K562 (cell line): ENCODE measurements at regions not wholly inside any gene's neighbourhood (a gene's known extent, or its start where the extent isn't known, plus 50 kb on each side); places are given as distances from the start of the nearest gene placed in this dataset.

Experiments
- ERF ChIP-seq: fragments of 450-650 bp; formaldehyde crosslinking; IDR thresholded peaks from 2 replicates; pipeline ENCODE4 v1.4.0; 2020; ENCODE audit warnings: mild to moderate bottlenecking, mixed read lengths
- RAD21 ChIP-seq, 2 experiments: fragments of 250-450 bp in 1 of 2; fragments of 450-650 bp in 1 of 2; sonication (Bioruptor Pico) in 1 of 2; formaldehyde crosslinking in 1 of 2; IDR thresholded peaks in 1 of 2; conservative IDR thresholded peaks in 1 of 2; 2 replicates each; pipeline versions ENCODE4 v1.4.0 to v1.8.0; 2020 to 2022; ENCODE audit warnings: mild to moderate bottlenecking in 2 of 2, moderate library complexity in 1 of 2
- TEAD4 ChIP-seq, 2 experiments: sonication (generic) in 1 of 2; formaldehyde crosslinking in 1 of 2; IDR thresholded peaks; 2 replicates each; pipeline versions ENCODE4 v1.6.1 to v1.8.0; 2012 to 2022; ENCODE audit warnings: borderline replicate concordance in 1 of 2, inconsistent platforms in 1 of 2, low read length in 1 of 2, mild to moderate bottlenecking in 1 of 2, missing genetic modification reagents in 1 of 2
- ZNF263 ChIP-seq: sonication (generic); formaldehyde crosslinking; IDR thresholded peaks from 2 replicates; pipeline ENCODE4 v1.8.0; 2022; ENCODE audit warnings: mild to moderate bottlenecking, missing genetic modification reagents, borderline replicate concordance
- ZNF780A ChIP-seq: fragments of 250-450 bp; sonication (Bioruptor Pico); IDR thresholded peaks from 2 replicates; pipeline ENCODE4 v1.5.0; 2021; ENCODE audit warnings: mild to moderate bottlenecking
- TF ChIP-seq, protein P1 (sequence below), 2 experiments: fragments of 450-650 bp in 1 of 2; sonication (generic) in 1 of 2; formaldehyde crosslinking in 1 of 2; IDR thresholded peaks; 2 replicates each; pipeline versions ENCODE4 v1.7.1 to v1.9.0; 2016 to 2022; ENCODE audit warnings: inconsistent platforms in 1 of 2, mild to moderate bottlenecking in 1 of 2, missing genetic modification reagents in 1 of 2

DNA sequence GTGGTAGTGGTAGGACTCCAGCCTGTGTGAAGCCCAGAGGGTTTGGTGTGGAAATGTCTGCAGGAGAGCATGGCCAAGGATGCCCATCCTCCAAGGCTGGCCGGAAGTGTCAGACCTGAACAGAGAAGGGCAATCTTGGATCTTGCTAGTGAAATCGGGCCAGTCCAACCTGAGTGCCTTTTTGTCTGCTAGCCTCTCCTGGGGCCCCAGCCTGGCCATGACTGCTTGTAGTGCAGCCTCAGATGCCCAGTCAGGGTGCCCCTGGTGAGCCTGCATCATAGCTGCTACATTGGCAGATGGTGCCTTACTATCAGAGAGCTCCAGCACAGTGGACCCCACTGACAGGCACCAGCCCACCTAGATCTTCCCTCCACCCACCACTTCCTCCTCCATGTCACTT lies 99.3 kb upstream of the PCDH18 start (continued):
- no peak for TF ChIP-seq ZNF263
- no peak for TF ChIP-seq TEAD4 (IDR thresholded peaks at IDR 0.05; ENCODE audit: low read length)
- no peak for TF ChIP-seq TEAD4 (CRISPR knock-in tag; IDR thresholded peaks at IDR 0.05; ENCODE audit: borderline replicate concordance)
- no peak for TF ChIP-seq ZNF780A (CRISPR knock-in tag)
- TF ChIP-seq, protein P1, sequence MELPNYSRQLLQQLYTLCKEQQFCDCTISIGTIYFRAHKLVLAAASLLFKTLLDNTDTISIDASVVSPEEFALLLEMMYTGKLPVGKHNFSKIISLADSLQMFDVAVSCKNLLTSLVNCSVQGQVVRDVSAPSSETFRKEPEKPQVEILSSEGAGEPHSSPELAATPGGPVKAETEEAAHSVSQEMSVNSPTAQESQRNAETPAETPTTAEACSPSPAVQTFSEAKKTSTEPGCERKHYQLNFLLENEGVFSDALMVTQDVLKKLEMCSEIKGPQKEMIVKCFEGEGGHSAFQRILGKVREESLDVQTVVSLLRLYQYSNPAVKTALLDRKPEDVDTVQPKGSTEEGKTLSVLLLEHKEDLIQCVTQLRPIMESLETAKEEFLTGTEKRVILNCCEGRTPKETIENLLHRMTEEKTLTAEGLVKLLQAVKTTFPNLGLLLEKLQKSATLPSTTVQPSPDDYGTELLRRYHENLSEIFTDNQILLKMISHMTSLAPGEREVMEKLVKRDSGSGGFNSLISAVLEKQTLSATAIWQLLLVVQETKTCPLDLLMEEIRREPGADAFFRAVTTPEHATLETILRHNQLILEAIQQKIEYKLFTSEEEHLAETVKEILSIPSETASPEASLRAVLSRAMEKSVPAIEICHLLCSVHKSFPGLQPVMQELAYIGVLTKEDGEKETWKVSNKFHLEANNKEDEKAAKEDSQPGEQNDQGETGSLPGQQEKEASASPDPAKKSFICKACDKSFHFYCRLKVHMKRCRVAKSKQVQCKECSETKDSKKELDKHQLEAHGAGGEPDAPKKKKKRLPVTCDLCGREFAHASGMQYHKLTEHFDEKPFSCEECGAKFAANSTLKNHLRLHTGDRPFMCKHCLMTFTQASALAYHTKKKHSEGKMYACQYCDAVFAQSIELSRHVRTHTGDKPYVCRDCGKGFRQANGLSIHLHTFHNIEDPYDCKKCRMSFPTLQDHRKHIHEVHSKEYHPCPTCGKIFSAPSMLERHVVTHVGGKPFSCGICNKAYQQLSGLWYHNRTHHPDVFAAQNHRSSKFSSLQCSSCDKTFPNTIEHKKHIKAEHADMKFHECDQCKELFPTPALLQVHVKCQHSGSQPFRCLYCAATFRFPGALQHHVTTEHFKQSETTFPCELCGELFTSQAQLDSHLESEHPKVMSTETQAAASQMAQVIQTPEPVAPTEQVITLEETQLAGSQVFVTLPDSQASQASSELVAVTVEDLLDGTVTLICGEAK (IDR thresholded peaks at IDR 0.05), result no peak
- TF ChIP-seq, protein P1 (CRISPR knock-in tag; IDR thresholded peaks at IDR 0.05), result no peak
- no peak for TF ChIP-seq ERF (CRISPR knock-in tag)
- TF ChIP-seq RAD21 (CRISPR knock-in tag; conservative IDR thresholded peaks at IDR 0.05 in 1 of 2, IDR thresholded peaks at IDR 0.05 in 1 of 2), result no peak
- TF ChIP-seq, all 486 proteins: peak for 0
